NCI-H1048 (cell line): ENCODE measurements at regions not wholly inside any gene's neighbourhood (a gene's known extent, or its start where the extent isn't known, plus 50 kb on each side); places are given as distances from the start of the nearest gene placed in this dataset.
"Not testable (repeated sequence)": the region's sequence is repeated elsewhere in the genome, so short reads cannot be mapped to it uniquely, and the experiment has no call there.

Source experiments
- DNase-seq: peaks from one replicate; lab custom pipeline; 2025; lab: John Stamatoyannopoulos, UW

DNA sequence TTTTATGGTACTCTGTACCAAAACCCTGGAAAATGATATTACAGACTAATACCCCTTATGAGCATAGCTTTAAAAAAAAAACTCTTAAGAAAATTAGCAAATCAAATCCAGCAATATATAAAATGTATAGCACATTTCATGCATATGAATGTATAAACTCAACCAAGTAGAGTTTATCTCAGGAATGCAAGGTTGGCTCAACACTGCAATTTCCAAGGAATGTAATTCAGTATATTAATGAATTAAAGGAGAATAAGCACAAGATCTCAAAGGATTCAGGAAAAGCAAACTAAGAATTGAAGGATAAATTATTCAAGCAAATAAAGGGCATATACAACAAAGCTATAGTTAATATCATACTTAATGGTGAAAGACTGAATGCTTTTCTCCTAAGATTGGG lies 61.9 kb upstream of the RPL38 start:
- no peak for DNase-seq

DNA sequence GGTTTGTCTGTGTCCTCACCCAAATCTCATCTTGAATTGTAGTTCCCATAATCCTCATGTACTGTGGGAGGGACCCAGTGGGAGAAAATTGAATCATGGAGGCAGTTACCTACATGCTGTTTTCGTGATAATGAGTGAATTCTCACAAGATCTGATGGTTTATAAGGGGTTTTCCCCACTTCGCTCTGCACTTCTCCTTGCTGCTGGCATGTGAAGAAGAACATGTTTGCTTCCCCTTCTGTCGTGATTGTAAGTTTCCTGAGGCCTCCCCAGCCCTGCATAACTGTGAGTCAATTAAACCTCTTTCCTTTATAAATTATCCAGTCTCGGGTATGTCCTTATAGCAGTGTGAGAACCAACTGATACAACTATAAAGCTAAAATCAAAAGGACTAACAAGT lies 60.2 kb upstream of the RPL38 start:
- not testable (repeated sequence) for DNase-seq

DNA sequence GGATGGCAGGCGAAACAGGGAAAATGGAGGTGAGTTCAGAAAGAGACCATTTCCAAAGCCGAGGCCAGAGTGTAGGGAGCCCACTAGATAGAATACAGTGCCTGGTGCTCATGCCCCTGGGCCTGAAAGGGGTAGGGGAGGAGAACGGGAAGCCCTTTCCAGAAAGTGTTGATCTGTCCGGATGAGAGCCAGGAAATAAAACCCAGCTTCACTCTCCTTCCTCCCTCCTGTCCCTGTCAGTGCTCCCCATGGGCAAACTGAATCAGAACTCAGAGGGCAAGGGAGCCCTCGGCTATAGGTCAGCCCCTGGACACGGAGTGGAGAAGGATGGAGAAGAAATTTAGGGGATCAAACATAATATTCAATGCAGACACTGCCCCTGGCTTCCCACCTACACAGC lies 57.7 kb upstream of the RPL38 start:
- no peak for DNase-seq

DNA sequence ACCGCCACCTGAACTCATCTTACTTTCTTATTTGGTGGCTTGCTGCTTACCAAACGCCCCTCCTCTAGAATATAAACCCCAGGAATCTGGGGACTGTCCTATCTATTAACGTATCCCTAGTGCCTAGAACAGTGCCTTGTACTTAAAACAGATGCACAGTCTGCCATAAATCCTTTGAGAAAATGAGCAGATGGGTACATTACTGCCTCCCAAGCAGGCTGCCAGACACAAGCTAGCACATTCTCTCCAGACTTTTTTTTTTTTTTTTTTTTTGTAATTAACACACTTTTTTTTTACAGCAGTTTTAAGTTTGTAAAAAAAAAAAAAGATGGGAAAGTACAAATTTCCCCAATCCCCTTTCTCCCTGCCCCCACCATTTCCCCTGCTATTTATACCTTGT lies 57.3 kb upstream of the RPL38 start:
- DNase-seq, result no peak

DNA sequence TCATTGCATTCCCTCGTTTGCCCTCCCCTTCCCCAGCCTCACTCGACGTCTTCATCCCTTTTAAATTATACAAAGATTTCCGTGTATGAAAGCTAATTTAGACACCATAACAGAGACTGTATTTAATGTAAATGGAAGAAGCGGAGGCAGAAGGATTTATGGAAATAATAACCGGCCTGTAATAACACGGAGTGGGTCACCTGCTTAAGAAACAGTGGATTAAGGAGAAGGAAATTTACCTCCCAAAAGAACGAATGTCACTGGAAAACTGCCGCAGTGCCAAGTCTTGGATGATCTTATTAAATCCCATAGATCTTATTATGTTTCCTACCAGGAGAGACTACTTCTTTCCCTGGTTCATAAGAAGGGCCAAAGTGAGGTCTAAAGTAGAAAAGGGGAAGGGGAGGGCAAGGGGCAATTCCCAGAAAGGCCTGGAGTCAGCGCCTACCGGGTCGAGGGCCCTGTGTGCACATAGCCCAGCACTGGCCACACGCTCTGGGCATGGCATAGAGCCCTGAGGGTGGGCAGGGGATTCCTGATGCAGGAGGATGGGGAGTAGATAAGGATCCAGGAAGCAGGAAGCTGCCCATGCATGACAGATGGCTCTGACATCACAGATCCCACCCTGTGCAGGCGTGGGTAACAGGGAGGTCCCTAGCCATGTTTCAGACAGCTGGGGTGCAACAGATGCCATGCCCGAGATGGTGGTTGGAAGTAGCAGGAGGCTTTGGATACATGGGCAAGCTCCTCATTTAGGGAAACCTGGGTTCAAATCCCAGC lies 56.2 kb upstream of the RPL38 start:
- no peak for DNase-seq

DNA sequence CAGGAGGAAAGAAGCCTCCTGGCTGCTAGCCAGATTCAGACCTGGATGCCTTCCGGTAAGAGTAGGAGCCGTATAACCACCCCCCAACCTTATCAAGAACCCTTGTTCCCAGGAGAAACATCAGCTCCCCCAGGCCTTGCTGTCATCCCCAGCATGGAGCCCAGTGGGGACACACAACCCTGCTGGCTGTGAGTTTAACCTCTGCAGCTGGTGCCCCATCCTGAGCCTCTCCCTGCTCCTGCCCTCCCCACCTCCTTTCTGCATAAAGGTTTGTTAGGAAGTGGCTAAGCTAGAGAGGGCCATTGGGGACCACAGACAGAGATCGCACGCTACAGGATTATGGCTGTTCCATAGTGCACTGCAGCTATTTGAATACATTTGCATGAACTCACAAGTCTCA lies 55.5 kb upstream of the RPL38 start:
- peak; percentile 74 for DNase-seq

DNA sequence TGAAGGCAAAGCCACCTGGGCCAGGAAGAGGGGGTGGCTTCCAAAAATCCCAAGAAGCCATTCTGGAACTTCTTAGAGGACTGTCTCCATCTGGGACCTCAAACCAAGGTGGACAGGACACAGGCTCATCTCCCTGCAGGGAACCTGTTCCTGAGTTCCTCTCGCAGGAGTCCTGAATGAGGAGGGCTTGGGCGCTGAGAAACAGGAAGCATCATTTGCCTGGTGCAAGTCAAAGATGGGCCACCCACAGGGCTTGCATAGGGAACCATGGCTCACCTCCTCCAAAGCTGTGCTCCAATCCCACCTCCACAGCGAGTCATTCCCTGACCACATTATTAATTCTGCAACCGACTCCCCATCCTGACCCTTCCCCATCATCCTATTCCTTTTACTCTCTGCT lies 55.0 kb upstream of the RPL38 start:
- DNase-seq, result no peak

DNA sequence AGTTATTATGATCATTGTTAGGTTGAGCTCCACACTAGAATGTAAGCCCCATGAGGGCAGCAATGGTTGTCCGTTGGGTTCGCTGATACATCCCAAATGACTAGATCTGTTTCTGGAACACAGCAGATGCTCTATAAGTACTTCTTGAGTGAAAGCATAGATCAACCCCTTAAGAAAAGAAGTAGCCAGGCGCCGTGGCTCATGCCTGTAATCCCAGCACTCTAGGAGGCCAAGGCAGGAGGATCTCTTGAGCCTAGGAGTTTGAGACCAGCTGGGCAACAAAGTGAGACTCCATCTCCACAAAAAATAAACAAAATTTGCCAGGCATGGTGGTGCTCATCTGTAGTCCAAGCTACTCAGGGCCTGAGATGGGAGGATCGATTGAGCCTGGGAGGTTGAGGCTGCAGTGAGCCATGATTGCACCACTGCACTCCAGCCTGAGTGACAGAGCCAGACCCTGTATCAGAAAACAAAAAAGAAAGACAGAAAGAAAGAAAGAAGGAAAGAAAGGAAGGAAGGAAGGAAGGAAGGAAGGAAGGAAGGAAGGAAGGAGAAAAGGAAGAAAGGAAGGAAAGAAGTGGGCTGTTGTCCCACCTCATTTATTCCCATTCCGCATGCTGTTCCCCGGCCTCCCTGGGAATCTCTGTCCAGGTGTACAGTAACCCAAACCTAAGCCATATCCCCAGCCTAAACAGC lies 54.4 kb upstream of the RPL38 start:
- no peak for DNase-seq

DNA sequence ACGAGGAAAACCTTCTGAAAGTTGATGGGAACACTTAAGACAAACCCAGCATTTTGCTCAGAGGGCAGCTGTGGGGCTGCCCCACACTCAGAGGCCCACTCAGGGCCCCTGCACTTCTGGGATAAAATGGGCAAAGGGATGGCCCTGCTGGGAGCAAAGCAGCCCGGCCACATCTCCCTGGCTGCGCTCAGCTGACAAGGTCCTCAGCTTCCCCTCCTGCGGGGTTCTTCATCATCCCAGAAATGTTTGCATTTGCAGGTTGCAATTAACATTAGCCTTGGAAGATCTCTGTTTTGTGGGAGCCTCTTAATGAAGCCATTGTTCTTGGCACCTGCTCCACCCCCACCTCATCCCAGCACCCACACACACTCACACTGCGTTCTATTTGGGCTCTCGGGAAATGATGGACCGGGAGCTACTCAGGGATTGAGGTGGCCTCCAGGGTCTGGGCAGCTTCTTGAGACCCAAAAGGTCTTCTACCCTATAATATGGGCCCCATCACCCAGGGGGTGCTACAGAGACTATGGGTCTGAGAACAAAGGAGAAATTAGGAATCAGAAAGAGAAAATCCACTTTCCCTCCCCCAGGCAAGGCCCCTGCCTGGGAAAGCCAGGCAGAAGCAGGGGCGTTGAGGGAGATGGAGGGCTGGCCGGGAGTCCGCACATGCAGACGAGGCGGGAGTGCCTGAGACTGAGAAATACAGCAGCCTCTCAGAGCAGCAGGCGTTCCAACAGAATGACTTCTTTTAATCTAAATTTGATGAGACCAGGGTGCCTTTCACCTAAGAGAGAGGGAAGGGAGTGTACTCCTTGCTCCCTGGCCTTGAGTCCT lies 53.7 kb upstream of the RPL38 start:
- no peak for DNase-seq

DNA sequence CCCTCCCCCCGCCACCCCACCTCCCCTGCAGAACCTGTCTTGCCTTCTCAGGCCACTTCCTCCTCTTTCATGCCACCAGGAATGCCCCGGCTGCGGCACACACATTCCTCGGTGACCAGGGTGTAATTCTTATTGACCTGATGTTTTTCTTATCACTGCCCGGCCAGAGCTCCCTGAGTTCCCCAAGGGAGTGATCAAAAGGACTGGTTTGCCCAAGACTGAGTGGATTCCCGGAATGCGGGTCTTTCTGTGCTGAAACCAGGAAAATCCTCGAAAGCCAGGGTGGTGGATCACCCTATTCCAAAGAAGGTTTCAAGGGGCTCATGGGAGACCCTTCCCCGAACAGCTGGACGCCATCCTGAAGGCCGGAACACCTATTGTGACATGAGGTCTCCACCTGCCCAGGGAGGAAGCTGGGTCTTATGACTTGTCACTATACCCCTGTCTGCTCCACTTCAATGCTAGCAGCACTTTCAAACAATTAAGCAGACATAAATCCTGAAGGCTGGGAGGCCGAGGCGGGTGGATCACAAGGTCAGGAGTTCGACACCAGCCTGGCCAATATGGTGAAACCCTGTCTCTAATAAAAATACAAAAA lies 53.0 kb upstream of the RPL38 start:
- DNase-seq, result no peak

DNA sequence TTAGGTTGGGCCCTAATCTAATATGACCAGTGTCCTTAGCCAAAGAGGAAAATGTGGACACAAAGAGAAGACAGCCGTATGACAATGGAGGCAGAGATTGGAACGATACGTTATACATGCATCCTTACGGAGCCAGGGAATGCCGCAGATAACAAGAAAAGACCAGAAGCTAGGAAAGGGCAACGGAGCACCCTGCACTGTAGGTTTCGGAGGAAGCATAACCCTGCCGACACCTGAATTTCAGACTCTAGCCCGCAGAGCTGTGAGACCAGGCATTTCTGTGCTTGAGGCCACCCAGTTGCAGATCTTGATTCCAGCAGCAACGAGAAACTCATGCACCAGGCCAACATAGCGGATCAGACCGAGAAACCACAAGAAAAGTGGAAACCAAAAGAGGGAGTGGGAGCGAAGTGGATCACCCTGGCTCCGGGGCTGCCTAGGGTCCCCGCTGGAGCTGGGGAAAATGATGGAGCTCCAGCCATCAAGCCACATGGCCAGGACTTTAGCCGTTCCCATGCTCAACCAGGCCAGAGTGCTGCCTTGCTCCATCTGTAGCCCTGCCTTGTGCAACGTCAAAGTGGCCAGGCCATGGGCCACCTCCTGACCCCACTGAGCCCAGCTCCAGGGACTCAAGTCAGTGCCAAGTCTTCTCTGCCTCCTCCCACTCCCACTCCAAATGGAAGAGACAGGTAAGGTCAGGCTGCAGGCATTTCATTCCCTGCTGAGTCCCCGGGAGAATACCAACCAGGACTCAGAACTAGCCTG lies 51.7 kb upstream of the RPL38 start:
- DNase-seq, result no peak

DNA sequence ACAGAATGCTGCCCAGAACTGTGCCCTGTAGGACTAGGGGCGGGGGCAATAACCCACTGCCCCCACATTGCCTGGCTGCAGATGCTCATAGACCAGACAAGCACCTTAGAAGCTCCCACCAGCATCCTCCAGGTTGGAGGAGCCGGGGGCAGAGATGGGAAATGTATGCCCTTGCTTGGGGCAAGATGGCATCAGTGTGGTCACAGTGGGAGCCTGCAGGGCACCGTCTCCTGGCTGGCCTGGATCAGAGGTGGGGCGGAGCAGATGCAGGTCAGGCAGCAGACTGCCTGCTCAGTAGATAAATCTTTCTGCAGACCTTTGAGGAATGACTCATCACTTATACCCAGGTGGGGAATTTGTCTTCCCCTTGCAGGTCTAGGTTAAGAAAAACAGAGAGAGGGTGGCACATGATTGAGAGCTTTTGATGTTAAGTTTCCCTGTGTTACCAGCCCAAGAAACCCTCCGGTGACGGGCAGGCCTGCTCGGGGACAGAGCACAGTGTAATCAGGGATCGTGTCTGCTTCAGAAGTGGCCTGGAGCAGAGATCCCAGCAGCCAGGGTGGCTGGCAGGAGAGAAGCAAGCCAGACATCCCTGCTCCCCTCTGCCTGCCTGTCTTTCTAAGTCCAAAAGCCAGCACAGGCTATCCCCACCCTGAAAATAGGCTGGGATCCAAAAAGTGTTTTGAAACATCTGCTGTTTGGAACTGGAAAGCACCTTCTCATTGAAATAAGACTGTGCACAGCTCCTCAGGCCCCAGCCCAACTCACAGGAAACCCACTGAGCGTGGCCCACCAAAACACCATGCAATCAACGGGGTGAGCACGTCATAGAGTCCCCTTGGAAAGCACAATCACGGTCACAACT lies 50.7 kb upstream of the RPL38 start:
- DNase-seq, result no peak

DNA sequence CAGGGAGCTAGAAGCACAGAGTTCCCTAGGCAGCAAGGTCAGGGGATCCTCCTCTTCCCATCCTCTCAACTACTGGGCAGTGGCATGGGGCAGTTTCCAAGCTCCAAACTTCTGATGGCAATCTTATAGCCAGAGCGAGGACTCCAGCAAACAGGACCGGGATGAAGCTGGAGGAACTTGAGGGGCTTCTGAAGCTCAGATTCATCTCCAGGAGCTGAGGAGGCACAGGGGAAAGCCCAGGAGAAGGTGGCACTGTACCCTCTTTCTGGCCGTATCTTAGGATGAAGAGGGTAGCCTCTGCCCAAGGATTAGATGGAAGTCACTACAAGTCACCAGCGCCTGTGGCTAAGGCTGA lies 50.0 kb upstream of the RPL38 start:
- DNase-seq, result no peak
